CD14-positive monocyte (primary cell): ENCODE measurements at regions not wholly inside any gene's neighbourhood (a gene's known extent, or its start where the extent isn't known, plus 50 kb on each side); places are given as distances from the start of the nearest gene placed in this dataset.
"Not testable (repeated sequence)": the region's sequence is repeated elsewhere in the genome, so short reads cannot be mapped to it uniquely, and the experiment has no call there.

Experiments
- DNase-seq, 3 donors: peaks; one replicate each; pipeline ENCODE4 v3.0.0-alpha.2; 2011 to 2022
- H2AFZ ChIP-seq: 2 replicates; pipeline ENCODE4 v1.6.0; 2012; ENCODE audit warnings: mild to moderate bottlenecking, low read depth, low read length, inconsistent platforms; ENCODE audit not compliant: insufficient read depth, poor library complexity, severe bottlenecking
- H3K27ac ChIP-seq, 2 donors: 1 replicate in 1 of 2; 2 replicates in 1 of 2; pipeline ENCODE4 v1.5.1; 2012 to 2013; ENCODE audit warnings: low read length in 2 of 2, control low read depth in 1 of 2, inconsistent platforms in 1 of 2, low read depth in 1 of 2, mild to moderate bottlenecking in 1 of 2
- H3K27me3 ChIP-seq, 2 donors: one replicate each; pipeline versions ENCODE4 v1.6.0 to v1.6.1; 2011 to 2013; ENCODE audit warnings: low read length in 2 of 2; ENCODE audit not compliant: control insufficient read depth in 2 of 2, insufficient read depth in 2 of 2
- H3K36me3 ChIP-seq, 2 donors: replicated peaks in 1 of 2; 1 replicate in 1 of 2; 2 replicates in 1 of 2; pipeline versions ENCODE4 v1.5.1 to v1.6.1; 2012 to 2013; ENCODE audit warnings: low read length in 2 of 2, control low read depth in 1 of 2, inconsistent platforms in 1 of 2, mild to moderate bottlenecking in 1 of 2; ENCODE audit not compliant: insufficient read depth in 2 of 2, control insufficient read depth in 1 of 2
- H3K4me1 ChIP-seq, 2 donors: 1 replicate in 1 of 2; 2 replicates in 1 of 2; pipeline versions ENCODE4 v1.5.1 to v1.6.1; 2012 to 2013; ENCODE audit warnings: low read length in 2 of 2, control low read depth in 1 of 2, inconsistent platforms in 1 of 2, mild to moderate bottlenecking in 1 of 2, moderate library complexity in 1 of 2; ENCODE audit not compliant: insufficient read depth in 2 of 2, control insufficient read depth in 1 of 2
- H3K4me2 ChIP-seq: replicated peaks from 2 replicates; pipeline ENCODE3; 2012; ENCODE audit warnings: low read length, moderate library complexity, mild to moderate bottlenecking; ENCODE audit not compliant: poor library complexity, severe bottlenecking; ENCODE audit errors: extremely low read depth
- H3K4me3 ChIP-seq, 3 experiments: fragments of 200-600 bp in 1 of 3; sonication (generic) in 1 of 3; replicated peaks in 1 of 3; 1 replicate in 2 of 3; 2 replicates in 1 of 3; pipeline ENCODE4 v1.5.1; 2011 to 2013; ENCODE audit warnings: low read length in 3 of 3, mild to moderate bottlenecking in 3 of 3, control low read depth in 2 of 3, low read depth in 2 of 3, inconsistent platforms in 1 of 3, moderate library complexity in 1 of 3
- H3K79me2 ChIP-seq: 2 replicates; pipeline ENCODE4 v1.6.0; 2012; ENCODE audit warnings: mild to moderate bottlenecking, control low read depth, inconsistent platforms, low read length, moderate library complexity; ENCODE audit not compliant: insufficient read depth
- H3K9ac ChIP-seq: 2 replicates; pipeline ENCODE4 v1.6.0; 2017; ENCODE audit warnings: low read length, mild to moderate bottlenecking; ENCODE audit not compliant: insufficient read depth, poor library complexity, severe bottlenecking
- H3K9me3 ChIP-seq, 2 donors: replicated peaks in 1 of 2; 1 replicate in 1 of 2; 2 replicates in 1 of 2; pipeline versions ENCODE4 v1.5.1 to v1.6.1; 2012 to 2013; ENCODE audit warnings: low read length in 2 of 2, control low read depth in 1 of 2; ENCODE audit not compliant: control insufficient read depth in 1 of 2, insufficient read depth in 1 of 2
- H4K20me1 ChIP-seq: 2 replicates; pipeline ENCODE4 v1.6.0; 2012; ENCODE audit warnings: mild to moderate bottlenecking, low read length, control low read depth, moderate library complexity; ENCODE audit not compliant: insufficient read depth
- H3K27ac Mint-ChIP-seq, 7 donors: one replicate each; pipeline ENCODE4 v1.8.0; 2020; ENCODE audit warnings: mild to moderate bottlenecking in 7 of 7, mixed read lengths in 7 of 7, moderate library complexity in 6 of 7, inconsistent platforms in 2 of 7
- H3K27me3 Mint-ChIP-seq, 3 donors: one replicate each; pipeline ENCODE4 v1.8.0; 2021 to 2022; ENCODE audit warnings: low read depth in 3 of 3, mild to moderate bottlenecking in 3 of 3, mixed read lengths in 3 of 3, moderate library complexity in 3 of 3, inconsistent platforms in 1 of 3
- H3K36me3 Mint-ChIP-seq, 2 donors: one replicate each; pipeline ENCODE4 v1.8.0; 2020; ENCODE audit warnings: mixed read lengths in 2 of 2, inconsistent platforms in 1 of 2, mild to moderate bottlenecking in 1 of 2
- H3K4me1 Mint-ChIP-seq: one replicate; pipeline ENCODE4 v1.8.0; 2020; ENCODE audit warnings: mild to moderate bottlenecking, mixed read lengths
- H3K4me3 Mint-ChIP-seq, 2 donors: one replicate each; pipeline ENCODE4 v1.8.0; 2020; ENCODE audit warnings: mild to moderate bottlenecking in 2 of 2, mixed read lengths in 2 of 2, moderate library complexity in 1 of 2
- H3K9me3 Mint-ChIP-seq, 7 donors: one replicate each; pipeline ENCODE4 v1.8.0; 2020 to 2022; ENCODE audit warnings: mixed read lengths in 7 of 7, mild to moderate bottlenecking in 6 of 7, moderate library complexity in 6 of 7, inconsistent platforms in 2 of 7
- WGBS: methylation state at CpG from one replicate; pipeline ENCODE4 v1.1.5; 2013; ENCODE audit warnings: missing lambda C conversion rate; ENCODE audit not compliant: insufficient coverage; 5-methylcytosine and 5-hydroxymethylcytosine counted together
- intact Hi-C, 2 donors: fragments of 100-400 bp; cut with micrococcal nuclease; formaldehyde crosslinking; loops; one replicate each; pipeline versions ENCODE4 v1.15.0 to v1.15.1; 2023
- TF ChIP-seq, protein P1 (sequence below): fragments of 200-600 bp; IDR thresholded peaks from one replicate; pipeline ENCODE4 v1.8.0; 2022; ENCODE audit warnings: antibody characterized with exemption, mild to moderate bottlenecking

DNA sequence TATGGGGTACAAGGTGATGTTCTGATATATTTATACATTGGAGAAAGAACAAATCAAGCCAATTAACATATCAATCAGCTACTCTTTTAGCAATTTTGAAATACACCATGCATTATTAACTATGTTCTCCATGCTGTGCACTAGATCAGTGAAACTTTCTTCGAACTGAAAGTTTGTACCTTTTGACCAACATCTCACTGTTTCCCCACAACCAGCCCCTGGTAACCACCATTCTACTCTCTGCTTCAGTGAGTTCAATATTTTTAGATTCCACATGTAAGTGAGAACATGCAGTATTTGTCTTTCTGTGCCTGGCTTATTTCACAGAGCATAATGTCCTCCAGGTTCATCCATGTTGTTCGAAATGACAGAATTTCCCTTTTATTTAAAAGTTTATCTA, 246.1 kb upstream of the VCX start:
- intact Hi-C loops: no loop called here
- H3K9me3 Mint-ChIP-seq: peaks cover 2 to 18% (median 6%) of the 10 kb centered on the region in 7 donors
- Histone ChIP-seq H3K9ac (no peak overlapping the region), H3K4me3 (no peak overlapping the region), H4K20me1 (no peaks in the 10 kb centered on the region), H3K27me3 (no peaks in the 10 kb centered on the region), H2AFZ (no peak overlapping the region), H3K4me2 (no peak overlapping the region), H3K9me3 (peaks cover 3 to 4% of the 10 kb centered on the region in 2 donors), H3K4me1 (no peaks in the 10 kb centered on the region), H3K27ac (no peak overlapping the region), H3K79me2 (no peaks in the 10 kb centered on the region), H3K36me3 (no peaks in the 10 kb centered on the region)
- WGBS: no CpG with 5 or more reads among the region's 2 CpGs
- no peaks in the 10 kb centered on the region for H3K4me1 Mint-ChIP-seq
- H3K27ac Mint-ChIP-seq: no peak overlapping the region
- TF ChIP-seq, protein P1, sequence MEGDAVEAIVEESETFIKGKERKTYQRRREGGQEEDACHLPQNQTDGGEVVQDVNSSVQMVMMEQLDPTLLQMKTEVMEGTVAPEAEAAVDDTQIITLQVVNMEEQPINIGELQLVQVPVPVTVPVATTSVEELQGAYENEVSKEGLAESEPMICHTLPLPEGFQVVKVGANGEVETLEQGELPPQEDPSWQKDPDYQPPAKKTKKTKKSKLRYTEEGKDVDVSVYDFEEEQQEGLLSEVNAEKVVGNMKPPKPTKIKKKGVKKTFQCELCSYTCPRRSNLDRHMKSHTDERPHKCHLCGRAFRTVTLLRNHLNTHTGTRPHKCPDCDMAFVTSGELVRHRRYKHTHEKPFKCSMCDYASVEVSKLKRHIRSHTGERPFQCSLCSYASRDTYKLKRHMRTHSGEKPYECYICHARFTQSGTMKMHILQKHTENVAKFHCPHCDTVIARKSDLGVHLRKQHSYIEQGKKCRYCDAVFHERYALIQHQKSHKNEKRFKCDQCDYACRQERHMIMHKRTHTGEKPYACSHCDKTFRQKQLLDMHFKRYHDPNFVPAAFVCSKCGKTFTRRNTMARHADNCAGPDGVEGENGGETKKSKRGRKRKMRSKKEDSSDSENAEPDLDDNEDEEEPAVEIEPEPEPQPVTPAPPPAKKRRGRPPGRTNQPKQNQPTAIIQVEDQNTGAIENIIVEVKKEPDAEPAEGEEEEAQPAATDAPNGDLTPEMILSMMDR: no peak
- DNase-seq: no peak
- H3K27me3 Mint-ChIP-seq: no peaks in the 10 kb centered on the region
- H3K4me3 Mint-ChIP-seq: no peak overlapping the region
- no peaks in the 10 kb centered on the region for H3K36me3 Mint-ChIP-seq

DNA sequence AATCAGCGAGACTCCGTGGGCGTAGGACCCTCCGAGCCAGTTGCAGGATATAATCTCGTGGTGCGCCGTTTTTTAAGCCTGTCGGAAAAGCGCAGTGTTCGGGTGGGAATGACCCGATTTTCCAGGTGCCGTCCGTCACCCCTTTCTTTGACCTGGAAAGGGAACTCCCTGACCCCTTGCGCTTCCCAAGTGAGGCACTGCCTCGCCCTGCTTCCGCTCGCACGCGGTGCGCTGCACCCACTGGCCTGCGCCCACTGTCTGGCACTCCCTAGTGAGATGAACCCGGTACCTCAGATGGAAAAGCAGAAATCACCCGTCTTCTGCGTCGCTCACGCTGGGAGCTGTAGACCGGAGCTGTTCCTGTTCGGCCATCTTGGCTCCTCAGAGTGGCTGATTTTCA, 249.6 kb upstream of the VCX start:
- H3K36me3 Mint-ChIP-seq, H3K9me3 ChIP-seq, H3K4me1 ChIP-seq, H3K9me3 Mint-ChIP-seq, H3K4me3 ChIP-seq, H3K27me3 Mint-ChIP-seq, H3K9ac ChIP-seq, H3K27me3 ChIP-seq, DNase-seq, intact Hi-C loops, H3K27ac ChIP-seq, H3K36me3 ChIP-seq, H3K4me2 ChIP-seq, H3K4me3 Mint-ChIP-seq, H3K27ac Mint-ChIP-seq, H3K79me2 ChIP-seq, H4K20me1 ChIP-seq, H2AFZ ChIP-seq, H3K4me1 Mint-ChIP-seq: not testable (repeated sequence)
- WGBS: 97% methylated on average over 5 of the region's 28 CpGs
